SK-N-SH (cell line): ENCODE measurements at regions not wholly inside any gene's neighbourhood (a gene's known extent, or its start where the extent isn't known, plus 50 kb on each side); places are given as distances from the start of the nearest gene placed in this dataset.

ENCODE experiments used
- CTCF ChIA-PET: fragments of 300-600, 350-600 bp; formaldehyde crosslinking; extraction: SDS; loops from one replicate; lab custom pipeline; 2021; lab: Yijun Ruan, JAX
- POLR2A ChIA-PET: fragments of 350-600 bp; sonication (Branson Sonifier 250); formaldehyde crosslinking; extraction: SDS; loops from one replicate; lab custom pipeline; 2020; ENCODE audit warnings: antibody characterized with exemption, inconsistent platforms; lab: Yijun Ruan, JAX
- DNase-seq: peaks from one replicate; pipeline ENCODE4 v3.0.0; 2012
- H2AFZ ChIP-seq: fragments of 200-600 bp; sonication (generic); 2 replicates; pipeline ENCODE4 v1.8.1; 2016; ENCODE audit warnings: antibody characterized with exemption, mild to moderate bottlenecking, low read depth
- H3F3A ChIP-seq: fragments of 200-600 bp; sonication (generic); replicated peaks from 2 replicates; pipeline ENCODE3; 2016; ENCODE audit warnings: antibody characterized with exemption, mild to moderate bottlenecking; ENCODE audit not compliant: insufficient read depth
- H3K27ac ChIP-seq, 2 experiments: fragments of 200-500 bp in 1 of 2; fragments of 200-600 bp in 1 of 2; sonication (Bioruptor generic) in 1 of 2; sonication (generic), shearing (Covaris generic) in 1 of 2; 2 replicates each; pipeline versions ENCODE4 v1.5.1 to v1.6.1; 2014 to 2016; ENCODE audit warnings: low read depth in 2 of 2, inconsistent platforms in 1 of 2, low read length in 1 of 2, mild to moderate bottlenecking in 1 of 2, mixed read lengths in 1 of 2
- H3K27me3 ChIP-seq: fragments of 200-600 bp; sonication (generic), shearing (Covaris generic); 2 replicates; pipeline ENCODE4 v1.6.1; 2016; ENCODE audit warnings: mixed run types; ENCODE audit not compliant: insufficient read depth
- H3K36me3 ChIP-seq, 2 experiments: fragments of 200-500 bp in 1 of 2; fragments of 200-600 bp in 1 of 2; sonication (Bioruptor generic) in 1 of 2; sonication (generic) in 1 of 2; replicated peaks in 1 of 2; 2 replicates each; pipeline versions ENCODE3 to v1.5.1; 2014 to 2016; ENCODE audit warnings: low read length in 1 of 2, mild to moderate bottlenecking in 1 of 2; ENCODE audit not compliant: insufficient read depth in 2 of 2, control insufficient read depth in 1 of 2
- H3K4me1 ChIP-seq, 2 experiments: fragments of 200-500 bp in 1 of 2; fragments of 200-600 bp in 1 of 2; sonication (Bioruptor generic) in 1 of 2; sonication (generic), shearing (Covaris generic) in 1 of 2; 2 replicates each; pipeline versions ENCODE4 v1.5.1 to v1.6.1; 2014 to 2016; ENCODE audit warnings: low read depth in 1 of 2, low read length in 1 of 2, mixed run types in 1 of 2; ENCODE audit not compliant: insufficient read depth in 2 of 2, control insufficient read depth in 1 of 2
- H3K4me2 ChIP-seq: fragments of 200-600 bp; sonication (generic), shearing (Covaris generic); 2 replicates; pipeline ENCODE4 v1.6.1; 2017; ENCODE audit warnings: mixed run types
- H3K4me3 ChIP-seq, 2 experiments: fragments of 200-500 bp in 1 of 2; fragments of 200-600 bp in 1 of 2; sonication (Bioruptor generic) in 1 of 2; sonication (generic), shearing (Covaris generic) in 1 of 2; 2 replicates each; pipeline versions ENCODE4 v1.5.1 to v1.8.1; 2014 to 2016; ENCODE audit warnings: low read depth in 2 of 2, inconsistent platforms in 1 of 2, low read length in 1 of 2, mild to moderate bottlenecking in 1 of 2, mixed read lengths in 1 of 2, moderate library complexity in 1 of 2
- H3K79me2 ChIP-seq: fragments of 200-600 bp; sonication (generic); 2 replicates; pipeline ENCODE4 v1.8.1; 2017; ENCODE audit warnings: mild to moderate bottlenecking; ENCODE audit not compliant: insufficient read depth
- H3K9ac ChIP-seq: fragments of 200-600 bp; sonication (generic); 2 replicates; pipeline ENCODE4 v1.6.1; 2017; ENCODE audit warnings: mixed run types
- H3K9me2 ChIP-seq: fragments of 200-600 bp; sonication (generic); 2 replicates; pipeline ENCODE4 v1.6.1; 2017; ENCODE audit warnings: mixed run types
- H3K9me3 ChIP-seq: fragments of 200-600 bp; sonication (generic); 2 replicates; pipeline ENCODE4 v1.6.1; 2017; ENCODE audit warnings: mixed run types, mild to moderate bottlenecking, moderate library complexity
- H4K20me1 ChIP-seq: fragments of 200-600 bp; sonication (generic); 2 replicates; pipeline ENCODE4 v1.6.1; 2017; ENCODE audit warnings: mild to moderate bottlenecking, mixed run types; ENCODE audit not compliant: insufficient read depth
- ELF1 ChIP-seq: IDR thresholded peaks from 2 replicates; pipeline ENCODE4 v1.4.0; 2012
- EP300 ChIP-seq, 2 experiments: IDR thresholded peaks; 2 replicates each; pipeline versions ENCODE4 v1.4.0 to v1.6.1; 2012; ENCODE audit warnings: borderline replicate concordance in 1 of 2, low read depth in 1 of 2, low read length in 1 of 2
- FOSL2 ChIP-seq: IDR thresholded peaks from 2 replicates; pipeline ENCODE4 v1.4.0; 2012; ENCODE audit warnings: low read depth, mild to moderate bottlenecking, moderate library complexity, borderline replicate concordance
- GATA2 ChIP-seq: sonication (generic); formaldehyde crosslinking; IDR thresholded peaks from 2 replicates; pipeline ENCODE4 v1.5.0; 2020; ENCODE audit warnings: mild to moderate bottlenecking, missing genetic modification reagents
- MAX ChIP-seq: IDR thresholded peaks from 2 replicates; pipeline ENCODE4 v1.4.0; 2012; ENCODE audit warnings: low read depth
- MXI1 ChIP-seq: IDR thresholded peaks from 2 replicates; pipeline ENCODE4 v1.6.1; 2012; ENCODE audit warnings: mild to moderate bottlenecking, low read depth, low read length, improper control_type of control experiment
- NRF1 ChIP-seq: IDR thresholded peaks from 2 replicates; pipeline ENCODE4 v1.6.1; 2012; ENCODE audit warnings: low read depth, mild to moderate bottlenecking, low read length
- SMC3 ChIP-seq: IDR thresholded peaks from 2 replicates; pipeline ENCODE4 v1.6.1; 2012; ENCODE audit warnings: low read depth, low read length, improper control_type of control experiment
- TEAD4 ChIP-seq: IDR thresholded peaks from 2 replicates; pipeline ENCODE4 v1.4.0; 2012; ENCODE audit warnings: mild to moderate bottlenecking, borderline replicate concordance; ENCODE audit not compliant: insufficient read depth
- USF2 ChIP-seq: fragments of 150-350 bp; IDR thresholded peaks from 2 replicates; pipeline ENCODE4 v1.6.1; 2017; ENCODE audit warnings: antibody characterized with exemption, low read length, low read depth, borderline replicate concordance
- WGBS: methylation state at CpG from one replicate; pipeline ENCODE4 v1.1.6; 2017; ENCODE audit warnings: low lambda C conversion rate; 5-methylcytosine and 5-hydroxymethylcytosine counted together
- TF ChIP-seq, protein P1 (sequence below): IDR thresholded peaks from 2 replicates; pipeline ENCODE4 v1.4.0; 2012; ENCODE audit warnings: low read depth, borderline replicate concordance
- TF ChIP-seq, protein P2 (sequence below): IDR thresholded peaks from 2 replicates; pipeline ENCODE4; 2012

- no peak for TF ChIP-seq USF2
- TF ChIP-seq EP300 (IDR thresholded peaks at IDR 0.05; ENCODE audit: borderline replicate concordance in 1 of 2, low read depth in 1 of 2, low read length in 1 of 2): no peak
- TF ChIP-seq, protein P1, sequence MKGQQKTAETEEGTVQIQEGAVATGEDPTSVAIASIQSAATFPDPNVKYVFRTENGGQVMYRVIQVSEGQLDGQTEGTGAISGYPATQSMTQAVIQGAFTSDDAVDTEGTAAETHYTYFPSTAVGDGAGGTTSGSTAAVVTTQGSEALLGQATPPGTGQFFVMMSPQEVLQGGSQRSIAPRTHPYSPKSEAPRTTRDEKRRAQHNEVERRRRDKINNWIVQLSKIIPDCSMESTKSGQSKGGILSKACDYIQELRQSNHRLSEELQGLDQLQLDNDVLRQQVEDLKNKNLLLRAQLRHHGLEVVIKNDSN: no peak
- peak; percentile 60; the same call in 1 of the 2 replicates for TF ChIP-seq FOSL2
- TF ChIP-seq SMC3: no peak
- TF ChIP-seq NRF1: no peak
- TF ChIP-seq ELF1: no peak
- no peak for TF ChIP-seq GATA2 (CRISPR knock-in tag)
- peak; percentile 61 for TF ChIP-seq MAX
- TF ChIP-seq MXI1: no peak
- TF ChIP-seq, all 33 proteins: peak for 5
Measured at GRCh38 chr10:21314906-21315644, 210.4 kb downstream of the SKIDA1 start (continued).

DNA sequence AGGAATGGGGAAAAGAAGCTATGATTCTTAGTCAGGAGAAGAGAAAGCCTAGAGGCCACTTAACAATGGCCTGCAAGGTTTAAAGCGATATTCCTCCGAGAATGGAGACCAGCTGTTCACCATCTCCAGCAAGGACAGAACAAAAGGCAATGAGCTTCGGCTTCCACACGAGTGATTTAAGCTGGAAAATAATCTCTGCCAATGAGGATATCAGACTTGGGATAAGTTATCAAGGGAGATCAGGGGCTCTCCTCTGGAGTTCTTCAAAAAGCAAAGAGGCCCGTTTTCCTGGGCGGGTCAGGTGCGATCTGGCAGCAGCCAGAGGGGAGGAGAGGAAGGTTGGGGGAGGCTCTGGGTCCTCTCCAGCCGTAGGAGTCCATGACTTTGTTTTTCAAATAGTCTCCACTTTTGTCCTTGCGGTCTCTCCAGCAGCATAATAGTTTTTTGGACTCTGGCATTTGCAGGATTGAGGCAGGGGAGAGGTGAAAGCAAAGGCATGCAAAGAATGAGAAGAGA, 211.3 kb downstream of the SKIDA1 start:
- POLR2A ChIA-PET: no interaction called here
- DNase-seq: no peak
- CTCF ChIA-PET: interaction anchor here (0.6 kb wide), 1 partner anchor 1260 kb away, joined by 3 read pairs; no protein-coding TSS in a partner anchor

More for the DNA sequence above, 211.3 kb downstream of the SKIDA1 start:
- TF ChIP-seq, protein P2, sequence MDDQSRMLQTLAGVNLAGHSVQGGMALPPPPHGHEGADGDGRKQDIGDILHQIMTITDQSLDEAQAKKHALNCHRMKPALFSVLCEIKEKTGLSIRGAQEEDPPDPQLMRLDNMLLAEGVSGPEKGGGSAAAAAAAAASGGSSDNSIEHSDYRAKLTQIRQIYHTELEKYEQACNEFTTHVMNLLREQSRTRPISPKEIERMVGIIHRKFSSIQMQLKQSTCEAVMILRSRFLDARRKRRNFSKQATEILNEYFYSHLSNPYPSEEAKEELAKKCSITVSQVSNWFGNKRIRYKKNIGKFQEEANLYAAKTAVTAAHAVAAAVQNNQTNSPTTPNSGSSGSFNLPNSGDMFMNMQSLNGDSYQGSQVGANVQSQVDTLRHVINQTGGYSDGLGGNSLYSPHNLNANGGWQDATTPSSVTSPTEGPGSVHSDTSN: no peak
- TF ChIP-seq TEAD4 (no peak), MXI1 (no peak), NRF1 (no peak)
- H3K9me2 ChIP-seq: no peaks in the 10 kb centered on the region
- H3K9ac ChIP-seq: no peak overlapping the region
- H4K20me1 ChIP-seq: no peaks in the 10 kb centered on the region
- no peaks in the 10 kb centered on the region for H3K79me2 ChIP-seq
- no peaks in the 10 kb centered on the region for H3K9me3 ChIP-seq
- WGBS: 81% methylated on average over 9 of the region's 9 CpGs
- H3K27me3 ChIP-seq: no peaks in the 10 kb centered on the region
- H3K36me3 ChIP-seq: no peaks in the 10 kb centered on the region
- H3K27ac ChIP-seq: no peak overlapping the region
- peaks cover 18% of the 10 kb centered on the region for H3F3A ChIP-seq
- H2AFZ ChIP-seq: peak overlapping the region; percentile 56; the same call in 1 of the 2 replicates
- H3K4me1 ChIP-seq: peaks cover 3 to 30% of the 10 kb centered on the region in 2 experiments; a peak in 2 of 4 replicates
- no peak overlapping the region for H3K4me3 ChIP-seq
- H3K4me2 ChIP-seq: no peak overlapping the region
